PFSK-1 (cell line): ENCODE measurements at regions not wholly inside any gene's neighbourhood (a gene's known extent, or its start where the extent isn't known, plus 50 kb on each side); places are given as distances from the start of the nearest gene placed in this dataset.

Experiments used
- FOXP2 ChIP-seq: optimal IDR thresholded peaks from 2 replicates; pipeline ENCODE3; 2011; ENCODE audit warnings: borderline replicate concordance, control low read depth, inconsistent platforms; ENCODE audit not compliant: insufficient read depth; ENCODE audit errors: extremely low read length, extremely low read depth
- POLR2AphosphoS5 ChIP-seq: IDR thresholded peaks from 2 replicates; pipeline ENCODE4 v1.6.1; 2012; ENCODE audit warnings: low read depth, mild to moderate bottlenecking, control low read depth, low read length, moderate library complexity
- SIN3A ChIP-seq: IDR thresholded peaks from 2 replicates; pipeline ENCODE4 v1.6.1; 2012; ENCODE audit warnings: mild to moderate bottlenecking, low read length, moderate library complexity, borderline replicate concordance; ENCODE audit not compliant: insufficient read depth
- TAF1 ChIP-seq: IDR thresholded peaks from 2 replicates; pipeline ENCODE4 v1.6.1; 2012; ENCODE audit warnings: low read length, control low read depth, borderline replicate concordance; ENCODE audit not compliant: insufficient read depth
- TF ChIP-seq, protein P1 (sequence below), 2 experiments: IDR thresholded peaks; 2 replicates each; pipeline versions ENCODE4 v1.6.1 to v1.8.0; 2011 to 2012; ENCODE audit warnings: low read depth in 2 of 2, low read length in 2 of 2, control low read depth in 1 of 2, inconsistent platforms in 1 of 2, mild to moderate bottlenecking in 1 of 2, moderate library complexity in 1 of 2; ENCODE audit not compliant: insufficient read depth in 1 of 2

GRCh38 chr3:111428301-111428700, 113.7 kb upstream of the CD96 start:
- TF ChIP-seq POLR2AphosphoS5 = no peak
- TF ChIP-seq, protein P1, sequence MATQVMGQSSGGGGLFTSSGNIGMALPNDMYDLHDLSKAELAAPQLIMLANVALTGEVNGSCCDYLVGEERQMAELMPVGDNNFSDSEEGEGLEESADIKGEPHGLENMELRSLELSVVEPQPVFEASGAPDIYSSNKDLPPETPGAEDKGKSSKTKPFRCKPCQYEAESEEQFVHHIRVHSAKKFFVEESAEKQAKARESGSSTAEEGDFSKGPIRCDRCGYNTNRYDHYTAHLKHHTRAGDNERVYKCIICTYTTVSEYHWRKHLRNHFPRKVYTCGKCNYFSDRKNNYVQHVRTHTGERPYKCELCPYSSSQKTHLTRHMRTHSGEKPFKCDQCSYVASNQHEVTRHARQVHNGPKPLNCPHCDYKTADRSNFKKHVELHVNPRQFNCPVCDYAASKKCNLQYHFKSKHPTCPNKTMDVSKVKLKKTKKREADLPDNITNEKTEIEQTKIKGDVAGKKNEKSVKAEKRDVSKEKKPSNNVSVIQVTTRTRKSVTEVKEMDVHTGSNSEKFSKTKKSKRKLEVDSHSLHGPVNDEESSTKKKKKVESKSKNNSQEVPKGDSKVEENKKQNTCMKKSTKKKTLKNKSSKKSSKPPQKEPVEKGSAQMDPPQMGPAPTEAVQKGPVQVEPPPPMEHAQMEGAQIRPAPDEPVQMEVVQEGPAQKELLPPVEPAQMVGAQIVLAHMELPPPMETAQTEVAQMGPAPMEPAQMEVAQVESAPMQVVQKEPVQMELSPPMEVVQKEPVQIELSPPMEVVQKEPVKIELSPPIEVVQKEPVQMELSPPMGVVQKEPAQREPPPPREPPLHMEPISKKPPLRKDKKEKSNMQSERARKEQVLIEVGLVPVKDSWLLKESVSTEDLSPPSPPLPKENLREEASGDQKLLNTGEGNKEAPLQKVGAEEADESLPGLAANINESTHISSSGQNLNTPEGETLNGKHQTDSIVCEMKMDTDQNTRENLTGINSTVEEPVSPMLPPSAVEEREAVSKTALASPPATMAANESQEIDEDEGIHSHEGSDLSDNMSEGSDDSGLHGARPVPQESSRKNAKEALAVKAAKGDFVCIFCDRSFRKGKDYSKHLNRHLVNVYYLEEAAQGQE (IDR thresholded peaks at IDR 0.05; ENCODE audit: insufficient read depth in 1 of 2, low read depth in 2 of 2, low read length in 2 of 2) = no peak
- no peak for TF ChIP-seq TAF1
- no peak for TF ChIP-seq SIN3A
- TF ChIP-seq FOXP2 = no peak
